Gastroesophageal sphincter (tissue), 4 donors: ENCODE measurements at regions not wholly inside any gene's neighbourhood (a gene's known extent, or its start where the extent isn't known, plus 50 kb on each side); places are given as distances from the start of the nearest gene placed in this dataset.

Experiments used
- ATAC-seq: fragments of 150-250 bp; one replicate; pipeline ENCODE4 v1.9.1; 2016; ENCODE audit warnings: mild to moderate bottlenecking, moderate library complexity
- H3K27ac ChIP-seq, 4 donors: fragments of 200-600 bp; sonication (generic) in 3 of 4; 1 replicate in 3 of 4; 2 replicates in 1 of 4; pipeline ENCODE4 v1.5.1; 2016 to 2019
- H3K27me3 ChIP-seq: fragments of 200-600 bp; sonication (generic); one replicate; pipeline ENCODE4 v1.5.1; 2019
- H3K36me3 ChIP-seq, 2 donors: fragments of 200-600 bp; sonication (generic); one replicate each; pipeline ENCODE4 v1.5.1; 2019; ENCODE audit warnings: control low read depth in 1 of 2
- H3K4me1 ChIP-seq, 3 donors: fragments of 200-600 bp; sonication (generic); 1 replicate in 2 of 3; 2 replicates in 1 of 3; pipeline ENCODE4 v1.5.1; 2016 to 2019; ENCODE audit warnings: control low read depth in 2 of 3
- H3K4me3 ChIP-seq, 2 donors: fragments of 200-600 bp; sonication (generic); one replicate each; pipeline ENCODE4 v1.5.1; 2019; ENCODE audit warnings: mild to moderate bottlenecking in 1 of 2, moderate library complexity in 1 of 2
- H3K9me3 ChIP-seq, 3 donors: fragments of 200-600 bp; sonication (generic); one replicate each; pipeline ENCODE4 v1.5.1; 2017 to 2019; ENCODE audit warnings: control low read depth in 2 of 3
- EP300 ChIP-seq: sonication (generic); formaldehyde crosslinking; IDR thresholded peaks from one replicate; pipeline ENCODE4 v1.6.1; 2017; ENCODE audit warnings: antibody characterized with exemption, mild to moderate bottlenecking
- POLR2A ChIP-seq, 2 donors: fragments of 450-650 bp; IDR thresholded peaks; one replicate each; pipeline ENCODE4 v1.6.1; 2017; ENCODE audit warnings: antibody characterized with exemption in 2 of 2, mild to moderate bottlenecking in 2 of 2, moderate library complexity in 1 of 2
- POLR2AphosphoS5 ChIP-seq: sonication (generic); formaldehyde crosslinking; IDR thresholded peaks from one replicate; pipeline ENCODE4 v1.6.1; 2017; ENCODE audit warnings: antibody characterized with exemption
- WGBS, 2 donors: methylation state at CpG; one replicate each; pipeline ENCODE4 v1.1.5; 2018; ENCODE audit warnings: low coverage in 1 of 2; 5-methylcytosine and 5-hydroxymethylcytosine counted together
- TF ChIP-seq, protein P1 (sequence below), 4 experiments: fragments of 200-600 bp in 2 of 4; fragments of 450-650 bp in 2 of 4; sonication (generic) in 1 of 4; IDR thresholded peaks; one replicate each; pipeline ENCODE4 v1.5.1; 2017 to 2019; ENCODE audit warnings: antibody characterized with exemption in 4 of 4, mild to moderate bottlenecking in 2 of 4, moderate library complexity in 2 of 4

DNA sequence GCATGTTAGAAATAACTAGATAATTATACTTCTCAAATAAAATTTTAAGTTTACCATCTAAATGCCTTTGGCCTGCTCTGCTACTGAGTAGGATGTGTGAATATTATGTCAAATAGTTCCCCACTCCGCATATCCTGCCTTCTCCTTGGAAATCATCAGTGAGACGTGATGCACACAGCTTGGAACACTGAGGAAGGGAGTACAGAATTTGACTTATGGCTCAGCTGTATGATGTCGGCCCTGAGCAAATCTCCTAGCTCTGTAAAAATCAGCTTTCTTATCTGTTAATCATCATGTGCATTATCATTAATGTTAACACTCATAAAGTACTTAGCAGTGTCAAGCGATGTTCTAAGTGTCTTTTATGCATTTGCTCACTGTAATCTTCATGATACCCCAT is 241.0 kb upstream of the ANKRD50 start:
- Histone ChIP-seq H3K4me1 (peaks cover 0 to 14% (median 0%) of the 10 kb centered on the region in 3 donors), H3K4me3 (no peak overlapping the region), H3K9me3 (no peaks in the 10 kb centered on the region), H3K36me3 (no peaks in the 10 kb centered on the region), H3K27me3 (no peaks in the 10 kb centered on the region), H3K27ac (no peak overlapping the region)
- no peak for ATAC-seq
- 51 to 61% methylated on average over 4 of the region's 4 CpGs for WGBS, 2 donors
- no peak for TF ChIP-seq POLR2A (IDR thresholded peaks at IDR 0.05)
- TF ChIP-seq POLR2AphosphoS5, result no peak
- TF ChIP-seq EP300, result no peak
- TF ChIP-seq, protein P1, sequence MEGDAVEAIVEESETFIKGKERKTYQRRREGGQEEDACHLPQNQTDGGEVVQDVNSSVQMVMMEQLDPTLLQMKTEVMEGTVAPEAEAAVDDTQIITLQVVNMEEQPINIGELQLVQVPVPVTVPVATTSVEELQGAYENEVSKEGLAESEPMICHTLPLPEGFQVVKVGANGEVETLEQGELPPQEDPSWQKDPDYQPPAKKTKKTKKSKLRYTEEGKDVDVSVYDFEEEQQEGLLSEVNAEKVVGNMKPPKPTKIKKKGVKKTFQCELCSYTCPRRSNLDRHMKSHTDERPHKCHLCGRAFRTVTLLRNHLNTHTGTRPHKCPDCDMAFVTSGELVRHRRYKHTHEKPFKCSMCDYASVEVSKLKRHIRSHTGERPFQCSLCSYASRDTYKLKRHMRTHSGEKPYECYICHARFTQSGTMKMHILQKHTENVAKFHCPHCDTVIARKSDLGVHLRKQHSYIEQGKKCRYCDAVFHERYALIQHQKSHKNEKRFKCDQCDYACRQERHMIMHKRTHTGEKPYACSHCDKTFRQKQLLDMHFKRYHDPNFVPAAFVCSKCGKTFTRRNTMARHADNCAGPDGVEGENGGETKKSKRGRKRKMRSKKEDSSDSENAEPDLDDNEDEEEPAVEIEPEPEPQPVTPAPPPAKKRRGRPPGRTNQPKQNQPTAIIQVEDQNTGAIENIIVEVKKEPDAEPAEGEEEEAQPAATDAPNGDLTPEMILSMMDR (IDR thresholded peaks at IDR 0.05), result no peak

DNA sequence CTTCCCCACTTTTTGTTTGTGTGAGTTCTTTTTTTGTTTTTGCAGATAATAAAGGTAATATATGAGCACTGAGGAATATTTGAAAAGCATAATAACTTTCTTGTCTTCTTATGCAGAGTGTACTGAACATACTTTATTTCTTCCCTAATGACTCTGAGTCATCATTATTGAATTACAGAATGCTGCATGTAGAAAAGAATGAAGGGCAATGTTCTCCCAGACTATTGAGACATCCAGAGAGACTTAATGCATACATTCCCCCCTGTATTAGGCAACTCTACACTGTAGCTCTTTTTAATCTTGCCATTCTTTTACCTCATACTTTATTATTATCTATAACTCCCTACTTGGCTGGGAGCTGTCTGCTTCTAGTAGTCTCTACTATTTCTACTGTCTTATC is 240.5 kb upstream of the ANKRD50 start:
- H3K27ac ChIP-seq, result no peak overlapping the region
- H3K9me3 ChIP-seq, result no peaks in the 10 kb centered on the region
- H3K4me1 ChIP-seq, result peaks cover 0 to 14% (median 0%) of the 10 kb centered on the region in 3 donors
- no peaks in the 10 kb centered on the region for H3K36me3 ChIP-seq
- no peak overlapping the region for H3K4me3 ChIP-seq
- ATAC-seq, result no peak
- TF ChIP-seq POLR2A (IDR thresholded peaks at IDR 0.05), result no peak
- H3K27me3 ChIP-seq, result no peaks in the 10 kb centered on the region

DNA sequence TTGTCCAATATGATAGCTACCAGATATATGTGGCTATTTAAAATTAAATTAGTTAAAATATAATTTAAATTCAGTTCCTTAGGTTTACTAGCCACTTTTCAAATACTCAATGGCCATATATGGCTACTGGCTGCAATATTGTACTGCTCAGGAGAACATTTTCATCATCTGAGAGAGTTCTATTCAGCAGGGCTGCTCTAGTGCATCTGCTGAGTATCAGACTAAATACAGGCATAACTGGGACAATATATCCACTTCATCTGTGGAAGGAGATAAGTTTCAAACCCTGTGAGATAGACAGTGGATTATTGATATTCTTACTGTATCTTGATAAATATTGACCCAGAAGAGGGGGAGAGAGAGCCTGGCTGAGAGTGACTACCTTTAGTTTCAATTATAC is 240.1 kb upstream of the ANKRD50 start:
- H3K9me3 ChIP-seq, result no peaks in the 10 kb centered on the region
- H3K4me1 ChIP-seq, result peaks cover 0 to 14% (median 0%) of the 10 kb centered on the region in 3 donors
- H3K27ac ChIP-seq, result no peak overlapping the region
- no peak overlapping the region for H3K4me3 ChIP-seq
- H3K27me3 ChIP-seq, result no peaks in the 10 kb centered on the region
- no peak for ATAC-seq
- TF ChIP-seq POLR2A (IDR thresholded peaks at IDR 0.05) (no peak), EP300 (no peak), POLR2AphosphoS5 (no peak)
- TF ChIP-seq, protein P1 (IDR thresholded peaks at IDR 0.05), result no peak
- no peaks in the 10 kb centered on the region for H3K36me3 ChIP-seq

DNA sequence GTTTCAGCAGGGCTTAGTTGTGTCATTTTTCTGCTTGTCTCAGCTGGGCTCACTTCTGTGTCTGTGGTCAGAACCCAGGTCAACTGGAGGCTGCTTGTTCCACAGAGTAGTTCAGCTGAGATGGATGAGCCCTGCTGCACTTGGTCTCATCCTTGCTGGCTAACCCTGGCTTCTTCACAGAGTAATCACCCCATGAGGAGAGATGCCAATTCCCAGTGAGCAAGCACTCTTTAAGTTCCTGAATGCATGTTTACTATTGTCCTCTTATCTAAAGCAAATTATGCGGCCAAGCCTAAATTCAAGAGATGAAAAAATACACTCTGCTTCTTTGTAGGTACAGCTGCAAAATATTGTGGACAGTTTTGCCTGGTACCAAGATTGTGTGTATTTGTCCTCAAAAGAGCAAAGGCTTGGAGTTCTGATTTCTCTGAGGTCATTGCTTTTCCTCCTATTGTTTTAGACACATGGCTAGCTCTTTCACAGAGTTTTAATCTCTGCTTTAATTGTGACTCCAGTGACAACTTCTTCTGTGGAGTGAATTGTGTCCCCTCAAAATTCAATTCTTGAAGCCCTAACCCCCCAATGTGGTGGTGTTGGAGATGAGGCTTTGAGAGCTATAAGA is 236.6 kb upstream of the ANKRD50 start:
- no peak for ATAC-seq
- Histone ChIP-seq H3K36me3 (no peaks in the 10 kb centered on the region), H3K4me3 (no peak overlapping the region), H3K9me3 (no peaks in the 10 kb centered on the region), H3K27ac (no peak overlapping the region), H3K4me1 (peaks cover 0 to 10% (median 0%) of the 10 kb centered on the region in 3 donors), H3K27me3 (no peaks in the 10 kb centered on the region)
- WGBS, 2 donors, result 71 to 86% methylated on average over 1 of the region's 1 CpG
- TF ChIP-seq POLR2AphosphoS5 (no peak), EP300 (no peak), POLR2A (IDR thresholded peaks at IDR 0.05) (no peak)
- TF ChIP-seq, protein P1 (IDR thresholded peaks at IDR 0.05), result no peak

DNA sequence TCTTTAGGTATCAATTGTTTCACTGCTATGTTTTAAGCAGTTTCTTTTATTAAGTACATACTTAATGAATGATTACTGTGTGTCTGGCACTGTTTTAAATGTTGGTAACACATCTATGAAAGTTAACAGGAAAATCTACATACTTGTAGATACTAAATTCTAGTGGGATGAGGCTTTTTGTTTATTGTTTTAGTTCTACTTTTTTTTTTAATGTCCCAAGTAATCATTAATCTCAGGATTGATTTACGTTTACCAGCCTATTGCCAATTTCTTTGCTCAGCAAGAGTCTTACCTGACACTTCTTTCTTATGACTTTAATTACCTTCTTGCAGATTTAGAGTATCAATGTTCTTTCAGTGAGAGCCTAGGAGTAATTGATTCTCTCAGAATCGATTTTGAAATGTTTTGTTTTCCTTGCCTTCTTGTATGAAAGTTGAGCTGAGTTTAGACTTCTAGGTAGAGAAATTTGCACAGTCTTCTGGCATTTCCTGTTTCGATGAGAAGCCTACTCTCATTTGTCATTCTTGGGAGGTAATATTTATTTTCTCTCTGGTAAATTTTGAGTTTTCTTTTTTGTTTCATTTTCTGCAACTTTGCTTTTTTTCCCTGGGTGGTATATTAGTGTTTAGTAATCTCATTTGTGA is 235.2 kb upstream of the ANKRD50 start:
- Histone ChIP-seq H3K4me1 (no peaks in the 10 kb centered on the region), H3K27me3 (no peaks in the 10 kb centered on the region), H3K4me3 (no peak overlapping the region), H3K27ac (no peak overlapping the region), H3K9me3 (no peaks in the 10 kb centered on the region), H3K36me3 (no peaks in the 10 kb centered on the region)
- TF ChIP-seq, protein P1 (IDR thresholded peaks at IDR 0.05), result no peak
- TF ChIP-seq POLR2AphosphoS5 (no peak), EP300 (no peak), POLR2A (IDR thresholded peaks at IDR 0.05) (no peak)
- WGBS, 2 donors, result 75 to 79% methylated on average over 3 of the region's 3 CpGs
- ATAC-seq, result no peak
